SH-SY5Y (cell line): ENCODE measurements at regions not wholly inside any gene's neighbourhood (a gene's known extent, or its start where the extent isn't known, plus 50 kb on each side); places are given as distances from the start of the nearest gene placed in this dataset.

ENCODE experiments used
- GATA2 ChIP-seq: IDR thresholded peaks from 2 replicates; pipeline ENCODE4 v1.6.1; 2011; ENCODE audit warnings: mild to moderate bottlenecking, low read depth, low read length
- GATA3 ChIP-seq: IDR thresholded peaks from 2 replicates; pipeline ENCODE4 v1.6.1; 2011; ENCODE audit warnings: low read depth, mild to moderate bottlenecking, low read length, moderate library complexity

DNA sequence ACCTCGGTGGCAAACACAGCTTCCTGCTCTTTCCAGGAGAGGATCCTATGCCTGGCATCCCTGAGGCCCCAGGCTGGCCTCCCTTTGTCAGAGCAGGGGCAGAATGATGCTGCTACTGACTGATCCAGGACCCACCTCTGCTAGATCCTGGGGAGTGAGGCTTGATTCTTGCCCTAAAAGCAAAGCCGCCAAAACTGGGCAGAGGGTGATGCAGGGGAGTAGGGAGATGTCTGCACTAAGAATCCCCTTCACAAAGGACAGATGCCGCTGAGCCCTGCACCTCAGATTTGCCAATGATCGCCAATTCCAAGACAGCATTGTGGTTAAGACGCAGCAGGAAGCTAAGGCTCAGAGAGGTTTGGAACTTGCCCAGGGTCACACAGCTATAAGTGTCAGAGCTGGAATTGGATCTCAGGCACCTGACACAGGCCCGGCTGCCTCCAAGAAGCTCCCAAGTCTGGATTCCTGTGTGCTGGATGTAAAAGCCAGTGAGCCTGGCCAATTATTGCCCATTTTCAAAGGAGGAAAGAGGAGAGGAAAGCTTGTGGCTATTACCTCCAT lies 60.7 kb upstream of the TNRC6C start:
- TF ChIP-seq GATA2, result no peak
- TF ChIP-seq GATA3, result no peak
